Natural killer cell (primary cell): ENCODE measurements at regions not wholly inside any gene's neighbourhood (a gene's known extent, or its start where the extent isn't known, plus 50 kb on each side); places are given as distances from the start of the nearest gene placed in this dataset.

Experiments
- ATAC-seq, 3 donors: fragments of 150-1000 bp in 2 of 3; fragments of 200-7000 bp in 1 of 3; cut with Tn5 transposase; 1 replicate in 1 of 3; 2 replicates in 2 of 3; pipeline ENCODE4 v1.10.0; 2021; ENCODE audit warnings: mild to moderate bottlenecking in 2 of 3, moderate library complexity in 2 of 3
- DNase-seq, 2 donors: peaks; one replicate each; pipeline versions ENCODE4 v3.0.0 to v3.0.0-alpha.2; 2013 to 2021; ENCODE audit warnings: mixed read lengths in 1 of 2
- H3K27ac ChIP-seq: one replicate; pipeline ENCODE4 v1.5.1; 2013; ENCODE audit warnings: mild to moderate bottlenecking, low read length
- H3K27me3 ChIP-seq: one replicate; pipeline ENCODE4 v1.6.1; 2013; ENCODE audit warnings: low read length; ENCODE audit not compliant: control insufficient read depth, insufficient read depth
- H3K36me3 ChIP-seq: one replicate; pipeline ENCODE4 v1.6.1; 2013; ENCODE audit warnings: low read length; ENCODE audit not compliant: control insufficient read depth, insufficient read depth
- H3K4me1 ChIP-seq: one replicate; pipeline ENCODE4 v1.6.1; 2013; ENCODE audit warnings: low read length; ENCODE audit not compliant: control insufficient read depth, insufficient read depth
- H3K4me3 ChIP-seq: one replicate; pipeline ENCODE4 v1.5.1; 2013; ENCODE audit warnings: low read length
- H3K9me3 ChIP-seq: one replicate; pipeline ENCODE4 v1.6.1; 2013; ENCODE audit warnings: low read length; ENCODE audit not compliant: control insufficient read depth, insufficient read depth
- H3K27ac Mint-ChIP-seq, 2 donors: one replicate each; pipeline ENCODE4 v1.8.0; 2022; ENCODE audit warnings: mild to moderate bottlenecking in 2 of 2, mixed read lengths in 2 of 2, moderate library complexity in 1 of 2
- H3K27me3 Mint-ChIP-seq, 2 donors: one replicate each; pipeline ENCODE4 v1.8.0; 2022; ENCODE audit warnings: low read depth in 2 of 2, mixed read lengths in 2 of 2
- H3K36me3 Mint-ChIP-seq: one replicate; pipeline ENCODE4 v1.8.0; 2022; ENCODE audit warnings: mixed read lengths
- H3K4me1 Mint-ChIP-seq, 2 donors: one replicate each; pipeline ENCODE4 v1.8.0; 2022; ENCODE audit warnings: mixed read lengths in 2 of 2
- H3K4me3 Mint-ChIP-seq: one replicate; pipeline ENCODE4 v1.8.0; 2022; ENCODE audit warnings: mild to moderate bottlenecking, moderate library complexity, mixed read lengths
- H3K9me3 Mint-ChIP-seq, 2 donors: one replicate each; pipeline ENCODE4 v1.8.0; 2022; ENCODE audit warnings: mixed read lengths in 2 of 2
- WGBS: methylation state at CpG from one replicate; pipeline ENCODE4 v1.1.7; 2013; ENCODE audit warnings: missing lambda C conversion rate; ENCODE audit not compliant: insufficient coverage; 5-methylcytosine and 5-hydroxymethylcytosine counted together
- intact Hi-C: fragments of 100-400 bp; cut with micrococcal nuclease; formaldehyde crosslinking; loops from one replicate; pipeline ENCODE4 v1.14.2; 2022
- TF ChIP-seq, protein P1 (sequence below): fragments of 200-600 bp; IDR thresholded peaks from one replicate; pipeline ENCODE4 v1.8.0; 2022; ENCODE audit warnings: antibody characterized with exemption

DNA sequence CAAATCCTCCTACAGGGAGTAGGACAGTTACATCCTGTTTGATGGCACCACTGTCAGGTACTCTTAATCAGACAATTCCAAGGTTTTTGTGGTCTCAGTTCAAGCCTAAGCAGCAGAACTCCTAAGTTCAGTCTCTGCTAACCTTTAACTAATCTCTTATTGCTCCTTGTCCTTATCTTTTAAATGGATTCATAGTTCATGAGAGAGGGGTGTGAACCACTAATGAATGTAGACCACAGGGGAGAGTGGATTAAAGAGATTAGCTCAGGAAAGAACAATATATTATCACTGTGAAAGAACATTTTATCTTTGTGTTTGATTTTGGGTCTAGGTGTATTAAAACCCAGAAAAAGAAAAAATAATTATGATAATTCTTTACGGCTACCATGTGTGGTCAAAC, 168.9 kb downstream of the DCK start:
- Histone ChIP-seq H3K9me3 (no peaks in the 10 kb centered on the region), H3K4me1 (no peaks in the 10 kb centered on the region), H3K27me3 (no peaks in the 10 kb centered on the region), H3K36me3 (no peaks in the 10 kb centered on the region), H3K27ac (no peak overlapping the region), H3K4me3 (no peak overlapping the region)
- Mint-ChIP-seq H3K9me3 (no peaks in the 10 kb centered on the region), H3K36me3 (no peaks in the 10 kb centered on the region), H3K4me1 (no peaks in the 10 kb centered on the region), H3K27ac (no peak overlapping the region), H3K27me3 (no peaks in the 10 kb centered on the region), H3K4me3 (no peak overlapping the region)
- intact Hi-C loops: no loop called here
- 100% methylated on average over 1 of the region's 1 CpG for WGBS
- TF ChIP-seq, protein P1, sequence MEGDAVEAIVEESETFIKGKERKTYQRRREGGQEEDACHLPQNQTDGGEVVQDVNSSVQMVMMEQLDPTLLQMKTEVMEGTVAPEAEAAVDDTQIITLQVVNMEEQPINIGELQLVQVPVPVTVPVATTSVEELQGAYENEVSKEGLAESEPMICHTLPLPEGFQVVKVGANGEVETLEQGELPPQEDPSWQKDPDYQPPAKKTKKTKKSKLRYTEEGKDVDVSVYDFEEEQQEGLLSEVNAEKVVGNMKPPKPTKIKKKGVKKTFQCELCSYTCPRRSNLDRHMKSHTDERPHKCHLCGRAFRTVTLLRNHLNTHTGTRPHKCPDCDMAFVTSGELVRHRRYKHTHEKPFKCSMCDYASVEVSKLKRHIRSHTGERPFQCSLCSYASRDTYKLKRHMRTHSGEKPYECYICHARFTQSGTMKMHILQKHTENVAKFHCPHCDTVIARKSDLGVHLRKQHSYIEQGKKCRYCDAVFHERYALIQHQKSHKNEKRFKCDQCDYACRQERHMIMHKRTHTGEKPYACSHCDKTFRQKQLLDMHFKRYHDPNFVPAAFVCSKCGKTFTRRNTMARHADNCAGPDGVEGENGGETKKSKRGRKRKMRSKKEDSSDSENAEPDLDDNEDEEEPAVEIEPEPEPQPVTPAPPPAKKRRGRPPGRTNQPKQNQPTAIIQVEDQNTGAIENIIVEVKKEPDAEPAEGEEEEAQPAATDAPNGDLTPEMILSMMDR: no peak
- no peak for DNase-seq
- no peak for ATAC-seq

DNA sequence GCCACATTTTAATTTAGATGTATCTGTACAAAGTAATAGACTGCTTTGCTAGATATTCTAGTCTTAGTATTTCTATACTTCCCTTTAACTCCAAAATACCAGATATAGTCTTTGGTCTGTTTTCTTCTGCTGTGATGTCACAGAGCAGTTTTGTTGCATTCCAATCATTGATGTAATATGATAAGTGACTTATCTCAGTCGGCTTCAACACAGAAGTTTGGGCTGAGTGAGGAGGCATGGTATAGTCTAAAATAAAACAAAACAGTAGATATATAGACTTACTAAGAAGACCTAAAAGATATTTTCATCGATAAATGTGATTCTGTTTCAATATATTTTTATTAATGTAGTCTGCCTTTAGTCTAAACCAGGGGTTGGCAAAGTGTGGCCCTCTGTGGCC, 169.9 kb downstream of the DCK start:
- Histone ChIP-seq H3K4me1 (no peaks in the 10 kb centered on the region), H3K9me3 (no peaks in the 10 kb centered on the region), H3K36me3 (no peaks in the 10 kb centered on the region), H3K27me3 (no peaks in the 10 kb centered on the region), H3K27ac (no peak overlapping the region), H3K4me3 (no peak overlapping the region)
- ATAC-seq: no peak
- Mint-ChIP-seq H3K36me3 (no peaks in the 10 kb centered on the region), H3K4me1 (no peaks in the 10 kb centered on the region), H3K4me3 (no peak overlapping the region), H3K9me3 (no peaks in the 10 kb centered on the region), H3K27ac (no peak overlapping the region), H3K27me3 (no peaks in the 10 kb centered on the region)
- TF ChIP-seq, protein P1: no peak
- no CpG with 5 or more reads among the region's 2 CpGs for WGBS
- DNase-seq: no peak
- intact Hi-C loops: no loop called here

DNA sequence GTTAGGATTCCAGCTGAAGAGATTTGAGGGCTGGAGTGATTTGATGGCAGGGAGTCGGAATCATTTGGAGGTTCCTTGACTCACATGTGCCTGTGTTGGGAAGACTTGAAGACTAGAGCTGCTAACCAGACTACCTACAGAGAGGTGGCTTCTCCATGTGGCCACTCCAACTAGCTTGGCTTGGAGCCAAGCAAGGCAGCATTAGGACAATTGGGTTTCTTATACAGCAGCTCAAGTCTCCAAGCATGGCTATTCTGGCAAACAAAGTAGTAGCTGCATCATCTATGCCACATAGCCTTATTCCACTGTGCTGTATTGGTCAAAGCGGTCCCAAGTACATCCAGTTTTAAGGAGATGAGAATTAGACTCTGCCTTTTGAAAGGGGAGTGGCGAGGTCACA, 171.7 kb upstream of the SLC4A4 start:
- no peak overlapping the region for H3K4me3 Mint-ChIP-seq
- TF ChIP-seq, protein P1: no peak
- H3K36me3 Mint-ChIP-seq: no peaks in the 10 kb centered on the region
- H3K9me3 Mint-ChIP-seq: no peaks in the 10 kb centered on the region
- no peak overlapping the region for H3K4me3 ChIP-seq
- WGBS: 94% methylated on average over 3 of the region's 3 CpGs
- H3K27me3 Mint-ChIP-seq: no peaks in the 10 kb centered on the region
- intact Hi-C loops: no loop called here
- no peaks in the 10 kb centered on the region for H3K27me3 ChIP-seq
- H3K9me3 ChIP-seq: no peaks in the 10 kb centered on the region
- H3K36me3 ChIP-seq: no peaks in the 10 kb centered on the region
- no peak overlapping the region for H3K27ac ChIP-seq
- H3K4me1 Mint-ChIP-seq: no peaks in the 10 kb centered on the region
- ATAC-seq (no peak), DNase-seq (no peak)
- H3K4me1 ChIP-seq: no peaks in the 10 kb centered on the region
- no peak overlapping the region for H3K27ac Mint-ChIP-seq

DNA sequence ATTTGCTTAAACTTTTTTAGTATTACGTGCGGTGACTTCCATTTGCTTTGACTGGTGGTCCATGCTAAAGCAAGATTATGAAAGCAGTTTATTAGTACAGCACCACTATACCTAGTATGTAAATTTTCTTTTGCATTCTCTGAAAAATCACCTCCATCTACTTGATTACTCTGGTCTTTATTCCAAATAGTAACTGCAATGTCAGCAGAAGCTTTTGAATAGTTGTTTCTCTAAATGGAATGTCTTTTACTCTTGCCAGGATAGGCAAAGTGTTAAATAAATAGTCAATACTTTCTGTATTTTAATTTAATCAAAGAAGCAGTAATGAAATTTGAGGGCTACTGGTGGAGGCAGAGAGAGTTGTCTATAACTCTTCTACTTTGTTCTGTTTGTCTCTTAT, 167.2 kb upstream of the SLC4A4 start:
- no peaks in the 10 kb centered on the region for H3K36me3 Mint-ChIP-seq
- H3K27me3 Mint-ChIP-seq: no peaks in the 10 kb centered on the region
- DNase-seq (no peak), ATAC-seq (no peak)
- no peak overlapping the region for H3K27ac Mint-ChIP-seq
- no peaks in the 10 kb centered on the region for H3K36me3 ChIP-seq
- H3K9me3 ChIP-seq: no peaks in the 10 kb centered on the region
- no peak overlapping the region for H3K4me3 ChIP-seq
- intact Hi-C loops: no loop called here
- no peak overlapping the region for H3K4me3 Mint-ChIP-seq
- H3K9me3 Mint-ChIP-seq: no peaks in the 10 kb centered on the region
- TF ChIP-seq, protein P1: no peak
- no peaks in the 10 kb centered on the region for H3K4me1 ChIP-seq
- no peaks in the 10 kb centered on the region for H3K4me1 Mint-ChIP-seq
- H3K27ac ChIP-seq: no peak overlapping the region
- H3K27me3 ChIP-seq: no peaks in the 10 kb centered on the region
- WGBS: 100% methylated on average over 2 of the region's 2 CpGs
